GM12872 (cell line): ENCODE measurements at regions not wholly inside any gene's neighbourhood (a gene's known extent, or its start where the extent isn't known, plus 50 kb on each side); places are given as distances from the start of the nearest gene placed in this dataset.

Experiments used
- TF ChIP-seq, protein P1 (sequence below): IDR thresholded peaks from 3 replicates; pipeline ENCODE4 v1.5.1; 2011; ENCODE audit warnings: low read depth, mild to moderate bottlenecking, low read length, moderate library complexity; ENCODE audit not compliant: insufficient read depth

DNA sequence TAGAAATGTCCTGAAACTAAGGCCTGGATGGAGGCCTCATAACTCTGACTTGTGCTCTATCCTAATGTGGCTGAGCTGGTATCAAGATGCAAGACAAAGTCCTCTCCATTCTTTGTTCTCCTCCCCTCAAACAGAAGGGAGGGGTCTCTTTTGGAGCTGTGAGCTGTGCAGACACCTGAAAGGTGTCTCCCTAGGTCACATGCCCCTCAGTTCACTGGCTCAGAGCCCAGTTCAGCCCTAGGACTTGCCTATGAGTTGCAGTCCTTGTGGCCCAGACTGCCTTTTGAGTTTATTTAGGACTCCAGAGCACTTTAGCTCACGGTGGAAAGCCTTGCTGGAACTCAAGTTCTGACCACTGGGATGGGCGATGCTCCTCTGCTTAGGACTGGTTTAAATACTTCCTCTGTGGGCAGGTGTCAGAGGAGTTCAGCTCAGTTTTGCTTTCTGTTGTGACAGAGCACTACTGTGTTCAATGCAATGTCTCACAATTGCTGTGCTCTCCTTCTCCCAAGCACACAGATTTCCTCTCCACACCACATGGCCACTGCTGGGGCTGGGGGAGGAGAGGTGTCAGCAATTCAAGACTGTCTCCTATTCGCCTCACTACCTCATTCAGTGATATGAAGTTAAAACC is 84.8 kb upstream of the ZNF827 start:
- TF ChIP-seq, protein P1, sequence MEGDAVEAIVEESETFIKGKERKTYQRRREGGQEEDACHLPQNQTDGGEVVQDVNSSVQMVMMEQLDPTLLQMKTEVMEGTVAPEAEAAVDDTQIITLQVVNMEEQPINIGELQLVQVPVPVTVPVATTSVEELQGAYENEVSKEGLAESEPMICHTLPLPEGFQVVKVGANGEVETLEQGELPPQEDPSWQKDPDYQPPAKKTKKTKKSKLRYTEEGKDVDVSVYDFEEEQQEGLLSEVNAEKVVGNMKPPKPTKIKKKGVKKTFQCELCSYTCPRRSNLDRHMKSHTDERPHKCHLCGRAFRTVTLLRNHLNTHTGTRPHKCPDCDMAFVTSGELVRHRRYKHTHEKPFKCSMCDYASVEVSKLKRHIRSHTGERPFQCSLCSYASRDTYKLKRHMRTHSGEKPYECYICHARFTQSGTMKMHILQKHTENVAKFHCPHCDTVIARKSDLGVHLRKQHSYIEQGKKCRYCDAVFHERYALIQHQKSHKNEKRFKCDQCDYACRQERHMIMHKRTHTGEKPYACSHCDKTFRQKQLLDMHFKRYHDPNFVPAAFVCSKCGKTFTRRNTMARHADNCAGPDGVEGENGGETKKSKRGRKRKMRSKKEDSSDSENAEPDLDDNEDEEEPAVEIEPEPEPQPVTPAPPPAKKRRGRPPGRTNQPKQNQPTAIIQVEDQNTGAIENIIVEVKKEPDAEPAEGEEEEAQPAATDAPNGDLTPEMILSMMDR = no peak

DNA sequence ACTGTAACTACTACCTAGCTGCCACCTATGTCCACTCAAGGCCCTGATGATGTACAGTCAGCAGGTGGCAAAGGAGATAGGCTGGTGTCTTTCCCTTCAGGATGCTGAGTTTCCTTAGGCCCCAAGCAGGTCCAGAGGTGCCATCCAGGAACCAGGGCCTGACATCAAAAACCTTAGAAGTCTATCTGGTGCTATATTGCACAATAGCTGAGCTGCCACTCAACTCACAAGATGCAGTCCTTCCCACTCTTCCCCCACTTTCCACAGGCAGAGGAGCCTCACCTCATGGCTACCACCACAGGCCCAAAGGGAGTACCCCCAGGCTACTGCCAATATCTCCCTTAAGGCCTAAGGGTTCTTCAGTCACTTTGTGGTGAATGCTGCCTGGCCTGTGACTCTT is 83.9 kb upstream of the ZNF827 start:
- TF ChIP-seq, protein P1 = no peak

DNA sequence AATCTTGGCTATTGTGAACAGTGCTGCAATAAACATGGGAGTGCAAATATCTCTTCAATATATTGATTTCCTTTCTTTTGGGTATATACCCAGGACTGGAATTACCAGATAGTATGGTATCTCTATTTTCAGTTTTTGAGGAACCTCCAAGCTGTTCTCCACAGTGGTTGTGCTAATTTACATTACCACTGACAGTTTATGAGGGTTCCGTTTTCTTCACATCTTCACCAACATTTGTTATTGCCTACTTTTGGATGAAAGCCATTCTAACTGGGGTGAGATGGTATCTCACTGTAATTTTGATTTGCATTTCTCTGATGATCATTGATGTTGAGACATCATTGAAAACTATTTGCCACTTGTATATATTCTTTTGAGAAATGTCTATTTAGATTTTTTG is 79.6 kb upstream of the ZNF827 start:
- TF ChIP-seq, protein P1 = no peak

DNA sequence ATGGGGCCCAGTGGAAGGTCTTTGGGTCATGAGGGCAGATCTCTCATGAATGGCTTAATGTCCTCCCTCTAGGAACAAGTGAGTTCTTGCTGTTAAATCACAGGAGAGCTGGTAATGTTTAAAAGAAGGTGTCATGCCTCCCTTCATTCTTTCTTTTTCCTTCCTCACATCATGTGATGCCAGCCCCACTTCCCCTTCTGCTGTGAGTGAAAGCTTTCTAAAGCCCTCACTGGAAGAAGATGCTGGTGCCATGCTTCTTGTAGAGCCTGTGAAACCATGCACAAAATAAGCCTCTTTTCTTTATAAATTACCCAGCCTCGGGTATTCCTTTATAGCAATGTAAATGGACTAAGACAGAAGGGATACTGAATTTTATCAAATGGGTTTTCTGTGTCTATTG is 66.1 kb upstream of the ZNF827 start:
- TF ChIP-seq, protein P1 = no peak

DNA sequence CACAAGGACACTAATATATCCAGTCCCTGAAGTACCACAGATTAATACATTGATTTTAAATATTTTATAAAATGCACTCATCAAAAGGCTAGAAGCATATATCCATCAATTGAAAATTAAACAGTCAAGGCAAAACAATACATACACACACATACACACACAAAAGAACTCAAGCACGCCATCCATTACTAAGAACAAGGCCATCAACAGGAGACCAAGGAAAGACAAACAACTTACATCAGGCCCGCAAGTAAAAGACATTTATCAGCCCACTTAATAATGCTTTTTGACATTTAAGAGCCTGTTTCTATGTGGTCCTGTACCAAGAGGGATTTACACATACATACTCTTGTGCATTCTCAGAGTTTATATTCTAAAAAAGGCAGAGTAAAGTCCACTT is 50.0 kb upstream of the ZNF827 start:
- TF ChIP-seq, protein P1 = no peak
